ACC112 (cell line): ENCODE measurements at regions not wholly inside any gene's neighbourhood (a gene's known extent, or its start where the extent isn't known, plus 50 kb on each side); places are given as distances from the start of the nearest gene placed in this dataset.
A peak's percentile ranks its signal among the peaks of the same experiment; 100 is the strongest.
"Not testable (repeated sequence)": the region's sequence is repeated elsewhere in the genome, so short reads cannot be mapped to it uniquely, and the experiment has no call there.

Source experiments
- H2AFZ ChIP-seq: fragments of 200-600 bp; sonication (generic); one replicate; pipeline ENCODE4 v1.6.0; 2017; ENCODE audit warnings: antibody characterized with exemption, low read length; ENCODE audit not compliant: unreplicated experiment
- H3K27ac ChIP-seq: fragments of 200-600 bp; sonication (generic); 2 replicates; pipeline ENCODE4 v1.5.1; 2014; ENCODE audit warnings: low read depth, mild to moderate bottlenecking, antibody characterized with exemption, low read length, moderate library complexity
- H3K27me3 ChIP-seq: fragments of 200-600 bp; sonication (generic); 2 replicates; pipeline ENCODE4 v1.6.1; 2014; ENCODE audit warnings: mild to moderate bottlenecking, antibody characterized with exemption, low read length, moderate library complexity, mixed read lengths; ENCODE audit not compliant: insufficient read depth
- H3K36me3 ChIP-seq: fragments of 200-600 bp; sonication (generic); 2 replicates; pipeline ENCODE4 v1.6.1; 2016; ENCODE audit warnings: mild to moderate bottlenecking, antibody characterized with exemption, low read length, moderate library complexity, mixed read lengths; ENCODE audit not compliant: insufficient read depth
- H3K4me1 ChIP-seq: fragments of 200-600 bp; sonication (generic); one replicate; pipeline ENCODE4 v1.6.1; 2016; ENCODE audit warnings: low read length, mixed read lengths; ENCODE audit not compliant: insufficient read depth, unreplicated experiment, control insufficient read depth
- H3K4me3 ChIP-seq: fragments of 200-600 bp; sonication (generic); 2 replicates; pipeline ENCODE4 v1.5.1; 2014; ENCODE audit warnings: mild to moderate bottlenecking, low read depth, low read length
- H3K79me2 ChIP-seq: fragments of 200-600 bp; sonication (generic); one replicate; pipeline ENCODE4 v1.6.0; 2016; ENCODE audit warnings: low read length; ENCODE audit not compliant: control insufficient read depth, unreplicated experiment, insufficient read depth

- not testable (repeated sequence) for H3K4me3 ChIP-seq, H3K4me1 ChIP-seq, H3K27me3 ChIP-seq, H3K36me3 ChIP-seq, H3K79me2 ChIP-seq, H2AFZ ChIP-seq, H3K27ac ChIP-seq
These were observed 237.5 kb upstream of the KAZN start for GRCh38 chr1:14361005-14361404.

GRCh38 chr1:14362331-14362730 is 236.2 kb upstream of the KAZN start:
- H3K36me3 ChIP-seq = no peaks in the 10 kb centered on the region
- no peak overlapping the region for H3K4me3 ChIP-seq
- no peaks in the 10 kb centered on the region for H3K79me2 ChIP-seq
- no peak overlapping the region for H3K27ac ChIP-seq
- no peaks in the 10 kb centered on the region for H3K27me3 ChIP-seq
- H2AFZ ChIP-seq = no peak overlapping the region
- H3K4me1 ChIP-seq = peaks cover 11% of the 10 kb centered on the region

GRCh38 chr1:14363036-14363590 is 235.4 kb upstream of the KAZN start:
- Histone ChIP-seq H3K27ac (no peak overlapping the region), H3K79me2 (no peaks in the 10 kb centered on the region), H2AFZ (no peak overlapping the region), H3K4me3 (no peak overlapping the region), H3K27me3 (no peaks in the 10 kb centered on the region), H3K4me1 (peaks cover 11% of the 10 kb centered on the region), H3K36me3 (no peaks in the 10 kb centered on the region)

- H3K27me3 ChIP-seq = no peaks in the 10 kb centered on the region
- no peaks in the 10 kb centered on the region for H3K36me3 ChIP-seq
- no peak overlapping the region for H2AFZ ChIP-seq
- H3K27ac ChIP-seq = no peak overlapping the region
- no peak overlapping the region for H3K4me3 ChIP-seq
- peaks cover 11% of the 10 kb centered on the region for H3K4me1 ChIP-seq
- H3K79me2 ChIP-seq = no peaks in the 10 kb centered on the region
These were observed 234.6 kb upstream of the KAZN start for GRCh38 chr1:14363707-14364413.

GRCh38 chr1:14365301-14365988 is 233.0 kb upstream of the KAZN start:
- H3K4me1 ChIP-seq = peaks cover 11% of the 10 kb centered on the region
- H3K27me3 ChIP-seq = no peaks in the 10 kb centered on the region
- no peaks in the 10 kb centered on the region for H3K79me2 ChIP-seq
- H3K4me3 ChIP-seq = no peak overlapping the region
- no peaks in the 10 kb centered on the region for H3K36me3 ChIP-seq
- H2AFZ ChIP-seq = no peak overlapping the region
- H3K27ac ChIP-seq = no peak overlapping the region

- Histone ChIP-seq H3K36me3 (no peaks in the 10 kb centered on the region), H3K27ac (no peak overlapping the region), H3K79me2 (no peaks in the 10 kb centered on the region), H3K4me1 (peaks cover 9% of the 10 kb centered on the region), H3K4me3 (peak overlapping the region; percentile 45), H3K27me3 (no peaks in the 10 kb centered on the region), H2AFZ (peak overlapping the region; percentile 25)
These were observed 232.1 kb upstream of the KAZN start for GRCh38 chr1:14366091-14367018.

GRCh38 chr1:14367451-14367850 is 231.0 kb upstream of the KAZN start:
- peaks cover 9% of the 10 kb centered on the region for H3K4me1 ChIP-seq
- no peaks in the 10 kb centered on the region for H3K79me2 ChIP-seq
- H3K36me3 ChIP-seq = no peaks in the 10 kb centered on the region
- no peak overlapping the region for H3K4me3 ChIP-seq
- no peaks in the 10 kb centered on the region for H3K27me3 ChIP-seq
- H3K27ac ChIP-seq = no peak overlapping the region
- H2AFZ ChIP-seq = no peak overlapping the region

GRCh38 chr1:14369526-14370213 is 228.8 kb upstream of the KAZN start:
- H3K27ac ChIP-seq = no peak overlapping the region
- H3K4me1 ChIP-seq = peaks cover 9% of the 10 kb centered on the region

GRCh38 chr1:14371771-14372497 is 226.6 kb upstream of the KAZN start:
- Histone ChIP-seq H3K79me2 (no peaks in the 10 kb centered on the region), H3K27me3 (no peaks in the 10 kb centered on the region), H3K4me1 (no peaks in the 10 kb centered on the region), H3K4me3 (no peak overlapping the region), H2AFZ (no peak overlapping the region), H3K36me3 (no peaks in the 10 kb centered on the region), H3K27ac (no peak overlapping the region; the same call in 1 of the 2 replicates)

More at GRCh38 chr1:14369526-14370213, 228.8 kb upstream of the KAZN start:
- no peaks in the 10 kb centered on the region for H3K79me2 ChIP-seq
- H3K4me3 ChIP-seq = no peak overlapping the region
- H2AFZ ChIP-seq = no peak overlapping the region
- no peaks in the 10 kb centered on the region for H3K27me3 ChIP-seq
- no peaks in the 10 kb centered on the region for H3K36me3 ChIP-seq
